ENCODE measurements at regions not wholly inside any gene's neighbourhood (a gene's known extent, or its start where the extent isn't known, plus 50 kb on each side); places are given as distances from the start of the nearest gene placed in this dataset.

- H3K4me1 ChIP-seq (ENCODE audit: control insufficient read depth in 1 of 2, insufficient read depth in 2 of 2, low read depth in 1 of 2, low read length in 1 of 2), result peaks cover 0 to 6% of the 10 kb centered on the region in 2 experiments
- 84% methylated on average over 2 of the region's 2 CpGs for WGBS (ENCODE audit: low lambda C conversion rate)
- no peak for DNase-seq
- no peaks in the 10 kb centered on the region for H3K36me3 ChIP-seq (replicated peaks in 1 of 2; ENCODE audit: control insufficient read depth in 1 of 2, insufficient read depth in 2 of 2, low read length in 1 of 2)
- no peak overlapping the region for H2AFZ ChIP-seq (ENCODE audit: low read depth)
- H3K4me2 ChIP-seq, result no peak overlapping the region
- H3F3A ChIP-seq (replicated peaks; ENCODE audit: insufficient read depth), result peaks cover 5% of the 10 kb centered on the region
- no peak overlapping the region for H3K27ac ChIP-seq (ENCODE audit: low read depth in 2 of 2, low read length in 1 of 2)
- ChIA-PET CTCF (interaction anchor here (1.5 kb wide), 2 partner anchors 15 to 49 kb away, joined by 3 to 4 read pairs; no protein-coding TSS in a partner anchor), POLR2A (no interaction called here)
- no peaks in the 10 kb centered on the region for H3K79me2 ChIP-seq (ENCODE audit: insufficient read depth)
- H4K20me1 ChIP-seq (ENCODE audit: insufficient read depth), result no peaks in the 10 kb centered on the region
- no peak overlapping the region for H3K4me3 ChIP-seq (ENCODE audit: low read depth in 2 of 2, low read length in 1 of 2)
- H3K9me2 ChIP-seq, result no peaks in the 10 kb centered on the region
- no peaks in the 10 kb centered on the region for H3K9me3 ChIP-seq
- no peak for TF ChIP-seq FOXJ3 (CRISPR knock-in tag; IDR thresholded peaks at IDR 0.05)
- TF ChIP-seq ZBTB33 (IDR thresholded peaks at IDR 0.05; ENCODE audit: borderline replicate concordance, low read depth), result no peak
- no peak for TF ChIP-seq RAD21 (IDR thresholded peaks at IDR 0.05; ENCODE audit: low read length)
- TF ChIP-seq ELF1 (IDR thresholded peaks at IDR 0.05), result no peak
- TF ChIP-seq SMC3 (IDR thresholded peaks at IDR 0.05; ENCODE audit: low read depth, low read length), result no peak
- no peak for TF ChIP-seq CHD2 (IDR thresholded peaks at IDR 0.05; ENCODE audit: low read length, partially characterized antibody)
- no peak for TF ChIP-seq IRF3 (IDR thresholded peaks at IDR 0.05; ENCODE audit: low read depth, low read length)
- no peak for TF ChIP-seq RFX5 (IDR thresholded peaks at IDR 0.05; ENCODE audit: low read length)
- TF ChIP-seq RXRA (IDR thresholded peaks at IDR 0.05; ENCODE audit: borderline replicate concordance, low read depth), result no peak
- no peak for TF ChIP-seq GATA2 (CRISPR knock-in tag; IDR thresholded peaks at IDR 0.05)
- no peak overlapping the region for H3K9ac ChIP-seq
- no peaks in the 10 kb centered on the region for H3K27me3 ChIP-seq (ENCODE audit: insufficient read depth)
These were observed 55.8 kb upstream of the PRDM8 start for GRCh38 chr4:80141543-80141942.

GRCh38 chr4:80140194-80140593, 57.1 kb upstream of the PRDM8 start:
- ChIA-PET POLR2A (interaction anchor here (0.7 kb wide), 1 partner anchor 9 kb away, joined by 3 read pairs; no protein-coding TSS in a partner anchor), CTCF (interaction anchor here (1.2 kb wide), 1 partner anchor 12 kb away, joined by 3 read pairs; no protein-coding TSS in a partner anchor)
- Histone ChIP-seq H3K4me2 (no peak overlapping the region), H3K9ac (no peak overlapping the region), H3F3A (replicated peaks; ENCODE audit: insufficient read depth) (peaks cover 5% of the 10 kb centered on the region), H3K4me1 (ENCODE audit: control insufficient read depth in 1 of 2, insufficient read depth in 2 of 2, low read depth in 1 of 2, low read length in 1 of 2) (peaks cover 0 to 6% of the 10 kb centered on the region in 2 experiments), H3K9me3 (no peaks in the 10 kb centered on the region), H3K27ac (ENCODE audit: low read depth in 2 of 2, low read length in 1 of 2) (no peak overlapping the region), H4K20me1 (ENCODE audit: insufficient read depth) (no peaks in the 10 kb centered on the region), H3K27me3 (ENCODE audit: insufficient read depth) (no peaks in the 10 kb centered on the region), H2AFZ (ENCODE audit: low read depth) (no peak overlapping the region), H3K9me2 (no peaks in the 10 kb centered on the region), H3K4me3 (ENCODE audit: low read depth in 2 of 2, low read length in 1 of 2) (no peak overlapping the region), H3K79me2 (ENCODE audit: insufficient read depth) (no peaks in the 10 kb centered on the region), H3K36me3 (replicated peaks in 1 of 2; ENCODE audit: control insufficient read depth in 1 of 2, insufficient read depth in 2 of 2, low read length in 1 of 2) (no peaks in the 10 kb centered on the region)
- DNase-seq, result no peak
- WGBS (ENCODE audit: low lambda C conversion rate), result 94% methylated on average over 2 of the region's 2 CpGs
- TF ChIP-seq GABPA (IDR thresholded peaks at IDR 0.05; ENCODE audit: low read depth), result no peak
- no peak for TF ChIP-seq CTCF (IDR thresholded peaks at IDR 0.05)
- TF ChIP-seq RAD21 (IDR thresholded peaks at IDR 0.05; ENCODE audit: low read length), result no peak
- TF ChIP-seq NRF1 (IDR thresholded peaks at IDR 0.05; ENCODE audit: low read depth, low read length), result no peak
- TF ChIP-seq USF1 (IDR thresholded peaks at IDR 0.05; ENCODE audit: borderline replicate concordance, low read depth), result no peak
- TF ChIP-seq REST (IDR thresholded peaks at IDR 0.05; ENCODE audit: low read depth, low read length), result no peak
- TF ChIP-seq ZBTB33 (IDR thresholded peaks at IDR 0.05; ENCODE audit: borderline replicate concordance, low read depth), result no peak
